GM18511 (cell line): ENCODE measurements at regions not wholly inside any gene's neighbourhood (a gene's known extent, or its start where the extent isn't known, plus 50 kb on each side); places are given as distances from the start of the nearest gene placed in this dataset.

ENCODE experiments used
- ATAC-seq: cut with Tn5 transposase; IDR thresholded peaks from one replicate; pipeline ENCODE4 v1.9.1; 2021; ENCODE audit warnings: mild to moderate bottlenecking, moderate library complexity; ENCODE audit not compliant: unreplicated experiment

- no peak for ATAC-seq
These were observed 280.7 kb upstream of the CITED2 start for GRCh38 chr6:139654888-139655782.

- no peak for ATAC-seq
These were observed 279.9 kb upstream of the CITED2 start for GRCh38 chr6:139654309-139654708.

GRCh38 chr6:139653111-139653510, 278.7 kb upstream of the CITED2 start:
- ATAC-seq: no peak

GRCh38 chr6:139650941-139651340, 276.5 kb upstream of the CITED2 start:
- no peak for ATAC-seq

- no peak for ATAC-seq
These were observed 275.3 kb upstream of the CITED2 start for GRCh38 chr6:139649732-139650131.

- ATAC-seq: no peak
These were observed 274.7 kb upstream of the CITED2 start for GRCh38 chr6:139649128-139649527.

GRCh38 chr6:139648430-139649000, 274.1 kb upstream of the CITED2 start:
- ATAC-seq: no peak

GRCh38 chr6:139647841-139648240, 273.4 kb upstream of the CITED2 start:
- ATAC-seq: no peak

GRCh38 chr6:139647016-139647415, 272.6 kb upstream of the CITED2 start:
- ATAC-seq: no peak

- no peak for ATAC-seq
These were observed 270.4 kb upstream of the CITED2 start for GRCh38 chr6:139644821-139645220.

- no peak for ATAC-seq
These were observed 269.5 kb upstream of the CITED2 start for GRCh38 chr6:139643986-139644385.

GRCh38 chr6:139642346-139642745, 267.9 kb upstream of the CITED2 start:
- ATAC-seq: no peak

GRCh38 chr6:139641376-139641775, 266.9 kb upstream of the CITED2 start:
- no peak for ATAC-seq

GRCh38 chr6:139640921-139641320, 266.5 kb upstream of the CITED2 start:
- ATAC-seq: no peak

GRCh38 chr6:139640448-139640847, 266.0 kb upstream of the CITED2 start:
- peak; percentile 98 for ATAC-seq

GRCh38 chr6:139639507-139639906, 265.1 kb upstream of the CITED2 start:
- no peak for ATAC-seq

- ATAC-seq: no peak
These were observed 263.9 kb upstream of the CITED2 start for GRCh38 chr6:139638179-139638941.

GRCh38 chr6:139637766-139638165, 263.3 kb upstream of the CITED2 start:
- ATAC-seq: no peak

GRCh38 chr6:139636391-139636790, 261.9 kb upstream of the CITED2 start:
- ATAC-seq: no peak

- no peak for ATAC-seq
These were observed 261.1 kb upstream of the CITED2 start for GRCh38 chr6:139635401-139636130.

GRCh38 chr6:139632840-139633239, 258.4 kb upstream of the CITED2 start:
- no peak for ATAC-seq
